ENCODE measurements at regions not wholly inside any gene's neighbourhood (a gene's known extent, or its start where the extent isn't known, plus 50 kb on each side); places are given as distances from the start of the nearest gene placed in this dataset.

- TF ChIP-seq, protein P1, sequence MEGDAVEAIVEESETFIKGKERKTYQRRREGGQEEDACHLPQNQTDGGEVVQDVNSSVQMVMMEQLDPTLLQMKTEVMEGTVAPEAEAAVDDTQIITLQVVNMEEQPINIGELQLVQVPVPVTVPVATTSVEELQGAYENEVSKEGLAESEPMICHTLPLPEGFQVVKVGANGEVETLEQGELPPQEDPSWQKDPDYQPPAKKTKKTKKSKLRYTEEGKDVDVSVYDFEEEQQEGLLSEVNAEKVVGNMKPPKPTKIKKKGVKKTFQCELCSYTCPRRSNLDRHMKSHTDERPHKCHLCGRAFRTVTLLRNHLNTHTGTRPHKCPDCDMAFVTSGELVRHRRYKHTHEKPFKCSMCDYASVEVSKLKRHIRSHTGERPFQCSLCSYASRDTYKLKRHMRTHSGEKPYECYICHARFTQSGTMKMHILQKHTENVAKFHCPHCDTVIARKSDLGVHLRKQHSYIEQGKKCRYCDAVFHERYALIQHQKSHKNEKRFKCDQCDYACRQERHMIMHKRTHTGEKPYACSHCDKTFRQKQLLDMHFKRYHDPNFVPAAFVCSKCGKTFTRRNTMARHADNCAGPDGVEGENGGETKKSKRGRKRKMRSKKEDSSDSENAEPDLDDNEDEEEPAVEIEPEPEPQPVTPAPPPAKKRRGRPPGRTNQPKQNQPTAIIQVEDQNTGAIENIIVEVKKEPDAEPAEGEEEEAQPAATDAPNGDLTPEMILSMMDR (IDR thresholded peaks at IDR 0.05; ENCODE audit: low read length), result no peak
- TF ChIP-seq EZH2 (optimal IDR thresholded peaks at IDR 0.05; ENCODE audit: low read depth, low read length), result no peak
Measured at GRCh38 chrX:13876652-13877051, 59.8 kb upstream of the GPM6B start.

Data from MM.1S (cell line).